ENCODE measurements at regions not wholly inside any gene's neighbourhood (a gene's known extent, or its start where the extent isn't known, plus 50 kb on each side); places are given as distances from the start of the nearest gene placed in this dataset.

DNA sequence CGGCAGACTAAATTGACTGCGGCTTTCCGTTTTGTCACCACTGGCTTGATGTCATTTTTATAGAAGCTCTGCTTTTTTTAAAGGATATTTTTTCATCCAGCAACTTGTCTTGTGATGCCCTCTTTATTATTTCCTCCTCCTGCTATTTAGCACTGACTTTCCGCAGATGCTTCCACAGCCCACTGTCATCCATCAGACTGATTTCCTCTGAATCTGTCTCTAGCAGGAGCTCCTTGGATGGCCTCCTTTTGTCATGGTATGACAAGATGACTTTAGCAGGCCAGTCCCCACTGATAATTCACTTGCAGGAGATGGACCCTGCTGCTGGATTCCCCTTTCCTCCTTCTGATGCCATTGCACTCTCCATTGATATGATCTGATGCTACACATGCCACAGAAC is 454.6 kb downstream of the TSN start:
- no peak overlapping the region for H3K4me3 ChIP-seq (ENCODE audit: control insufficient read depth, low read depth, low read length)
- TF ChIP-seq, protein P1, sequence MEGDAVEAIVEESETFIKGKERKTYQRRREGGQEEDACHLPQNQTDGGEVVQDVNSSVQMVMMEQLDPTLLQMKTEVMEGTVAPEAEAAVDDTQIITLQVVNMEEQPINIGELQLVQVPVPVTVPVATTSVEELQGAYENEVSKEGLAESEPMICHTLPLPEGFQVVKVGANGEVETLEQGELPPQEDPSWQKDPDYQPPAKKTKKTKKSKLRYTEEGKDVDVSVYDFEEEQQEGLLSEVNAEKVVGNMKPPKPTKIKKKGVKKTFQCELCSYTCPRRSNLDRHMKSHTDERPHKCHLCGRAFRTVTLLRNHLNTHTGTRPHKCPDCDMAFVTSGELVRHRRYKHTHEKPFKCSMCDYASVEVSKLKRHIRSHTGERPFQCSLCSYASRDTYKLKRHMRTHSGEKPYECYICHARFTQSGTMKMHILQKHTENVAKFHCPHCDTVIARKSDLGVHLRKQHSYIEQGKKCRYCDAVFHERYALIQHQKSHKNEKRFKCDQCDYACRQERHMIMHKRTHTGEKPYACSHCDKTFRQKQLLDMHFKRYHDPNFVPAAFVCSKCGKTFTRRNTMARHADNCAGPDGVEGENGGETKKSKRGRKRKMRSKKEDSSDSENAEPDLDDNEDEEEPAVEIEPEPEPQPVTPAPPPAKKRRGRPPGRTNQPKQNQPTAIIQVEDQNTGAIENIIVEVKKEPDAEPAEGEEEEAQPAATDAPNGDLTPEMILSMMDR (conservative IDR thresholded peaks at IDR 0.05; ENCODE audit: control insufficient read depth, insufficient read depth, low read depth, low read length) = no peak
- DNase-seq (ENCODE audit: low read depth) = no peak

DNA sequence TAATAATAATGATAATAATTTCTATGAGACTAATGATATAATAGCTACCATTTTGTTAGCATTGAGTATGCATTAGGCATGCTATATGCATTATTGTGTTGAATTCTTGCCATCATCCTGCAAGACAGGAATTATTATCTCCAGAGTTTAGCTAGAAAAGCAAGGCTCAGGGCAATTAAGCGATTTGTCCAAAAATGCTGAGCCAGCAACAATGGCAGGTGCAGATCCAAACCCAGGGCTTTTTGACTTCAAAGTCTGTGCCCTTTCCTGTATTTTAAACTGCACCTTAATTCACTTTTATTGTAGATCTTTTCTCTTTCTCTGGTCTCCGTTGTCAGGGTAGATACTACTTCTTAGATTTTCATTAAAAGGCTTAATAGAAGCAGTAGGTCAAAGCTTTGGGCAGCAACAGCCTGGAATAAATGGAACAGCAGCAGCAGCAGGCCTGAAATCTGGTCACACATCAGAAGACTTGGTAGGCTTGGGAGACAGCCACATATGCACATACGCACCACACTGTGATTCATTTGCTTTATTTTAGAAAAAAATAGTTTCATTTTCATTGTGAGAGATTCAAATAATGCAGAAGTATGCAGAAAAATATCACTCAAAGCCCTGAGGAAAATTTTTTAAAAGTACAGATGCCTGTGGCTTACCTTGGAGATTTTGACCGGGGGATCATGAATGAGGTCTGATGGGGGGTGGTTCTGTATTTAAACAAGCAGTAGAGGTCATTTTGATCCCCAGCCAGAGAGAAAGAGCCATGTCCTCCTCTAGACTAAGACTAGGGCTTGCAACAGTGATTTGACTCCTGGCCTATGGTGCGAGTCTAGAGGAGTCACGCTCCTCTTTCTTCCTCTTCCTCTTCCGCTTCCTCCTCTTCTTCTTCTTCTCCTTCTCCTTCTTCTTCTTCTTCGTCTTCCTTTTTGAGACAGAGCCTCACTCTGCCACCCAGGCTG is 455.7 kb downstream of the TSN start:
- DNase-seq (ENCODE audit: low read depth) = no peak
- H3K4me3 ChIP-seq (ENCODE audit: control insufficient read depth, low read depth, low read length) = no peak overlapping the region
- TF ChIP-seq, protein P1 (conservative IDR thresholded peaks at IDR 0.05; ENCODE audit: control insufficient read depth, insufficient read depth, low read depth, low read length) = no peak

DNA sequence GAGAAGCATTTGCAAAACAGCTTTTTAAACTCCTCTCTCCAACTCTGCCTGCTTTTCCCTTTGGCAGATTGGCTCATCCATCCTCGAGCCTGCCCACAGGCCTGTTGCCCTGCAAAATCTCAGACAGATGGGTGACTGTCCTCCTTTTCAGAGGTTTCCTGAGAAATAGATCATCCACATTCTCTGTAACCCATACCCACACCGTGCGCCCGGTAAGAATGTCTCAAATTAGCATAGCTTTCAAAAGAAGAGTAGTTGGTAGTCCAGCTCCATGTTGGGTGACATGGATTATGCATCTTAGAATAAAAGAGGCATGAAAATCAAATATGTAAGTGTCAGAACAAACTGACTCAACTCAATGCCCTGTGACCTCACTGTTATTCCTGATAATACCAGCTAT is 457.9 kb downstream of the TSN start:
- TF ChIP-seq, protein P1 (conservative IDR thresholded peaks at IDR 0.05; ENCODE audit: control insufficient read depth, insufficient read depth, low read depth, low read length) = no peak
- no peak for DNase-seq (ENCODE audit: low read depth)
- H3K4me3 ChIP-seq (ENCODE audit: control insufficient read depth, low read depth, low read length) = no peak overlapping the region

DNA sequence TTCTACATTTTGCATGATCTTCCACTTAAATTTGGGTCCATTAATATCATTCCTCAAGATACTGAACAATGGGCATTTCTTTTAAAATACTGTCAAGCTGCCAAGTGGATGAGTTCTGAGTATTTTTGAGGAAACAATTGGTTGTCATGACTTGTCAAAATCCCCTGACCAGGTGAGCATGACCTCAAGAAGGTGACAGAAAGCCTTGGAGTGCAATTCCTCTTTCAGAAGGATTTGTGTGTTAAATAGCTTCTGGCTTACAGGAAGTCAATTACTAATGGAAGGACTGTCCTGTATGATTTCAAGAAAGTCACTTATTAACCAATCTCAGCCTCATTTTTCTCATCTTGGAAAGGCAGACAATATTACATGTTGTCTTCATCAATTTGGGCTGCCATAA is 460.6 kb downstream of the TSN start:
- TF ChIP-seq, protein P1 (conservative IDR thresholded peaks at IDR 0.05; ENCODE audit: control insufficient read depth, insufficient read depth, low read depth, low read length) = no peak
- H3K4me3 ChIP-seq (ENCODE audit: control insufficient read depth, low read depth, low read length) = no peak overlapping the region
- DNase-seq (ENCODE audit: low read depth) = no peak

DNA sequence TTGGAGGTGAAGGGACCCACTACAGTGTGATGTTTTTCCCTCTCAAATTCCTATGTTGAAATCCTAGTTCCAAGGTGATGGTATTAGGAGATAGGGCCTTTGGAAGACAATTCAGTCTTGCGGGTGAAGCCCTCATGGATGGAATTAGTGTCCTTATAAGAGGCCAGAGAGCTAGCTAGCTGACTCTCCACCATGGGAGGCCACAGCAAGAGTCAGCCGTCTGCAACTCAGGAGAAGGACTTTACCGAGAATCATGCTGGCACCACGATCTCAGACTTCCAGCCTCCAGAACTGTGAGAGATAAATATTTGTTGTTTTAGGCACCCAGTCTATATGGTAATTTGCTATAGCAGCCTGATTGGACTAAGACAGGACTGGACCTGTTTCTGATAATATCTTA is 461.4 kb downstream of the TSN start:
- TF ChIP-seq, protein P1 (conservative IDR thresholded peaks at IDR 0.05; ENCODE audit: control insufficient read depth, insufficient read depth, low read depth, low read length) = no peak
- no peak overlapping the region for H3K4me3 ChIP-seq (ENCODE audit: control insufficient read depth, low read depth, low read length)
- no peak for DNase-seq (ENCODE audit: low read depth)

DNA sequence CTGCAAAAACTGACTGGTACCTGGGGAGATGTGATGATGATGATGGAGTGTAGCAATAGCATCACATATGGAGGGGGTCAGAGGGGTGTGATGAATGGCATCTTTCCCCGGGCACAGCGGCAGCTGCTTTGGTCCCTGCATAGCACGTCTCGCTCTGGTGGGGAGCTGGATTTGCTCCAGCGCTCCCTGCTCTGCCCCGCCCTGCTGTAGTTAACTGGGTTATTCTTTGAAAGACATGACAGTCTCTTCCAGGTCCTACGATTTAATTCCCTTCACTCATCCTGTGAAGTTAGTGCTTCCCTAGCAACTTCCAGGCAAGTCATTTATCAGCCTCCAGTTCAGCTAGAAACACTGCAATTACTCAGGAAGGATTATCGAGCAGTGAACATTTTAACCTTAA is 463.1 kb downstream of the TSN start:
- no peak overlapping the region for H3K4me3 ChIP-seq (ENCODE audit: control insufficient read depth, low read depth, low read length)
- TF ChIP-seq, protein P1 (conservative IDR thresholded peaks at IDR 0.05; ENCODE audit: control insufficient read depth, insufficient read depth, low read depth, low read length) = no peak
- DNase-seq (ENCODE audit: low read depth) = no peak

Data from fibroblast of mammary gland (primary cell).